NCI-H2227 treated with DMSO at 0.1 percent for 48 hours (cell line): ENCODE measurements at regions not wholly inside any gene's neighbourhood (a gene's known extent, or its start where the extent isn't known, plus 50 kb on each side); places are given as distances from the start of the nearest gene placed in this dataset.
"Not testable (repeated sequence)": the region's sequence is repeated elsewhere in the genome, so short reads cannot be mapped to it uniquely, and the experiment has no call there.

ENCODE experiments used
- DNase-seq: peaks from one replicate; lab custom pipeline; 2025; lab: John Stamatoyannopoulos, UW

- no peak for DNase-seq
Observed at GRCh38 chr12:24507827-24508226, 441.1 kb downstream of the BCAT1 start.

GRCh38 chr12:24505366-24506015 lies 443.4 kb downstream of the BCAT1 start:
- no peak for DNase-seq

- DNase-seq = not testable (repeated sequence)
Observed at GRCh38 chr12:24503477-24503876, 445.4 kb downstream of the BCAT1 start.

GRCh38 chr12:24500831-24501230 lies 448.1 kb downstream of the BCAT1 start:
- DNase-seq = no peak

GRCh38 chr12:24500421-24500820 lies 448.5 kb downstream of the BCAT1 start:
- no peak for DNase-seq

GRCh38 chr12:24499151-24500146 lies 449.5 kb downstream of the BCAT1 start:
- no peak for DNase-seq

- no peak for DNase-seq
Observed at GRCh38 chr12:24496755-24497154, 452.1 kb downstream of the BCAT1 start.

- DNase-seq = no peak
Observed at GRCh38 chr12:24494401-24494800, 454.5 kb downstream of the BCAT1 start.

- no peak for DNase-seq
Observed at GRCh38 chr12:24491968-24492367, 456.9 kb downstream of the BCAT1 start.

- no peak for DNase-seq
Observed at GRCh38 chr12:24489939-24490338, 459.0 kb downstream of the BCAT1 start.

- no peak for DNase-seq
Observed at GRCh38 chr12:24488906-24489619, 459.8 kb downstream of the BCAT1 start.

- DNase-seq = no peak
Observed at GRCh38 chr12:24488091-24488596, 460.8 kb downstream of the BCAT1 start.

GRCh38 chr12:24487606-24488005 lies 461.3 kb downstream of the BCAT1 start:
- DNase-seq = no peak

GRCh38 chr12:24483732-24484131 lies 465.2 kb downstream of the BCAT1 start:
- DNase-seq = no peak

GRCh38 chr12:24482882-24483604 lies 465.9 kb downstream of the BCAT1 start:
- no peak for DNase-seq

- no peak for DNase-seq
Observed at GRCh38 chr12:24482044-24482443, 466.9 kb downstream of the BCAT1 start.

GRCh38 chr12:24480766-24481449 lies 468.0 kb downstream of the BCAT1 start:
- no peak for DNase-seq

- no peak for DNase-seq
Observed at GRCh38 chr12:24479131-24479530, 469.8 kb downstream of the BCAT1 start.

- DNase-seq = no peak
Observed at GRCh38 chr12:24478254-24478653, 470.6 kb downstream of the BCAT1 start.

GRCh38 chr12:24476310-24476709 lies 472.6 kb downstream of the BCAT1 start:
- no peak for DNase-seq

- no peak for DNase-seq
Observed at GRCh38 chr12:24475337-24475736, 473.6 kb downstream of the BCAT1 start.
